ENCODE measurements at regions not wholly inside any gene's neighbourhood (a gene's known extent, or its start where the extent isn't known, plus 50 kb on each side); places are given as distances from the start of the nearest gene placed in this dataset.

GRCh38 chr12:83767723-83768122 is 1081.0 kb downstream of the TMTC2 start:
- DNase-seq (ENCODE audit: low read depth) = no peak
- TF ChIP-seq CTCF (IDR thresholded peaks at IDR 0.05; ENCODE audit: low read depth, low read length, missing control alignments) = no peak
- in situ Hi-C loops (cut with HindIII; ENCODE audit: low sequenced_read_pairs) = no loop called here
- no peak overlapping the region for H3K4me3 ChIP-seq (ENCODE audit: low read depth, low read length)

GRCh38 chr12:83763425-83763824 is 1076.7 kb downstream of the TMTC2 start:
- in situ Hi-C loops (cut with HindIII; ENCODE audit: low sequenced_read_pairs) = no loop called here
- TF ChIP-seq CTCF (IDR thresholded peaks at IDR 0.05; ENCODE audit: low read depth, low read length, missing control alignments) = no peak
- H3K4me3 ChIP-seq (ENCODE audit: low read depth, low read length) = no peak overlapping the region
- DNase-seq (ENCODE audit: low read depth) = no peak

- in situ Hi-C loops (cut with HindIII; ENCODE audit: low sequenced_read_pairs) = no loop called here
- TF ChIP-seq CTCF (IDR thresholded peaks at IDR 0.05; ENCODE audit: low read depth, low read length, missing control alignments) = no peak
- DNase-seq (ENCODE audit: low read depth) = no peak
- no peak overlapping the region for H3K4me3 ChIP-seq (ENCODE audit: low read depth, low read length)
Observed at GRCh38 chr12:83759906-83760305, 1073.2 kb downstream of the TMTC2 start.

- no peak for TF ChIP-seq CTCF (IDR thresholded peaks at IDR 0.05; ENCODE audit: low read depth, low read length, missing control alignments)
- in situ Hi-C loops (cut with HindIII; ENCODE audit: low sequenced_read_pairs) = no loop called here
- DNase-seq (ENCODE audit: low read depth) = no peak
- H3K4me3 ChIP-seq (ENCODE audit: low read depth, low read length) = no peak overlapping the region
Observed at GRCh38 chr12:83758888-83759631, 1072.4 kb downstream of the TMTC2 start.

GRCh38 chr12:83753904-83754303 is 1067.2 kb downstream of the TMTC2 start:
- in situ Hi-C loops (cut with HindIII; ENCODE audit: low sequenced_read_pairs) = no loop called here
- DNase-seq (ENCODE audit: low read depth) = no peak
- no peak overlapping the region for H3K4me3 ChIP-seq (ENCODE audit: low read depth, low read length)
- no peak for TF ChIP-seq CTCF (IDR thresholded peaks at IDR 0.05; ENCODE audit: low read depth, low read length, missing control alignments)

GRCh38 chr12:83753205-83753604 is 1066.5 kb downstream of the TMTC2 start:
- H3K4me3 ChIP-seq (ENCODE audit: low read depth, low read length) = no peak overlapping the region
- TF ChIP-seq CTCF (IDR thresholded peaks at IDR 0.05; ENCODE audit: low read depth, low read length, missing control alignments) = no peak
- in situ Hi-C loops (cut with HindIII; ENCODE audit: low sequenced_read_pairs) = no loop called here
- no peak for DNase-seq (ENCODE audit: low read depth)

Measured in astrocyte of the cerebellum (primary cell).